ENCODE measurements at regions not wholly inside any gene's neighbourhood (a gene's known extent, or its start where the extent isn't known, plus 50 kb on each side); places are given as distances from the start of the nearest gene placed in this dataset.

GRCh38 chr21:38937844-38938243 is 132.1 kb downstream of the ETS2 start:
- ChIA-PET SMC1A (ENCODE audit: uncharacterized antibody, unreplicated experiment) (no interaction called here), CTCF (interaction anchor here (0.5 kb wide), 1 partner anchor 691 kb away, joined by 3 read pairs; no protein-coding TSS in a partner anchor), RAD21 (ENCODE audit: unreplicated experiment) (no interaction called here), POLR2A (no interaction called here)
- Histone ChIP-seq H3K79me2 (ENCODE audit: control insufficient read depth, insufficient read depth, low read length) (no peaks in the 10 kb centered on the region), H3K4me2 (ENCODE audit: control insufficient read depth, insufficient read depth) (no peak overlapping the region), H3K9me3 (replicated peaks; ENCODE audit: control insufficient read depth, insufficient read depth, low read length) (no peaks in the 10 kb centered on the region), H3K27ac (ENCODE audit: control insufficient read depth, insufficient read depth) (no peak overlapping the region), H3K4me1 (ENCODE audit: control insufficient read depth, insufficient read depth, low read length) (no peaks in the 10 kb centered on the region), H4K20me1 (ENCODE audit: control insufficient read depth, insufficient read depth) (no peaks in the 10 kb centered on the region), H3K9ac (ENCODE audit: control insufficient read depth, insufficient read depth, low read length) (no peak overlapping the region), H3K4me3 (no peak overlapping the region), H2AFZ (ENCODE audit: control insufficient read depth, low read depth, low read length) (no peak overlapping the region), H3K36me3 (ENCODE audit: control insufficient read depth in 2 of 2, insufficient read depth in 2 of 2, low read length in 1 of 2) (no peaks in the 10 kb centered on the region), H3K27me3 (replicated peaks in 1 of 2; ENCODE audit: control insufficient read depth in 2 of 2, insufficient read depth in 2 of 2, low read length in 1 of 2) (no peaks in the 10 kb centered on the region)
- DNase-seq (ENCODE audit: low read depth, low spot score): no peak
- no TSS peak for BruUV-seq (replicated peaks)
- in situ Hi-C loops (cut with MboI) (no loop called here), intact Hi-C loops (cut with micrococcal nuclease; ENCODE audit: unreplicated experiment) (no loop called here)
- 19% methylated on average over 3 of the region's 3 CpGs for WGBS (ENCODE audit: insufficient coverage, insufficient replicate concordance, low lambda C conversion rate, missing lambda C conversion rate)
- TF ChIP-seq NRF1 (conservative IDR thresholded peaks at IDR 0.05; ENCODE audit: low read depth, low read length): no peak
- no peak for TF ChIP-seq RCOR1 (conservative IDR thresholded peaks at IDR 0.05; ENCODE audit: low read depth, low read length)
- TF ChIP-seq SIN3A (IDR thresholded peaks at IDR 0.05; ENCODE audit: low read depth, low read length): no peak
- no peak for ATAC-seq
- FAIRE-seq: no peak

- ChIA-PET SMC1A (ENCODE audit: uncharacterized antibody, unreplicated experiment) (no interaction called here), POLR2A (no interaction called here), RAD21 (ENCODE audit: unreplicated experiment) (interaction anchor here (0.6 kb wide), 1 partner anchor 130 kb away, joined by 3 read pairs; no protein-coding TSS in a partner anchor), CTCF (interaction anchor here (0.5 to 0.6 kb wide), 2 partner anchors 126 to 691 kb away, joined by 3 read pairs; no protein-coding TSS in a partner anchor)
- no peak for FAIRE-seq
- WGBS (ENCODE audit: insufficient coverage, insufficient replicate concordance, low lambda C conversion rate, missing lambda C conversion rate): 11% methylated on average over 4 of the region's 4 CpGs
- intact Hi-C loops (cut with micrococcal nuclease; ENCODE audit: unreplicated experiment): no loop called here
- Histone ChIP-seq H3K27me3 (replicated peaks in 1 of 2; ENCODE audit: control insufficient read depth in 2 of 2, insufficient read depth in 2 of 2, low read length in 1 of 2) (no peaks in the 10 kb centered on the region; a peak in 1 of 4 replicates), H3K9ac (ENCODE audit: control insufficient read depth, insufficient read depth, low read length) (no peak overlapping the region), H3K27ac (ENCODE audit: control insufficient read depth, insufficient read depth) (no peak overlapping the region), H2AFZ (ENCODE audit: control insufficient read depth, low read depth, low read length) (no peak overlapping the region), H3K36me3 (ENCODE audit: control insufficient read depth in 2 of 2, insufficient read depth in 2 of 2, low read length in 1 of 2) (no peaks in the 10 kb centered on the region), H3K4me2 (ENCODE audit: control insufficient read depth, insufficient read depth) (no peak overlapping the region), H4K20me1 (ENCODE audit: control insufficient read depth, insufficient read depth) (no peaks in the 10 kb centered on the region), H3K79me2 (ENCODE audit: control insufficient read depth, insufficient read depth, low read length) (no peaks in the 10 kb centered on the region), H3K9me3 (replicated peaks; ENCODE audit: control insufficient read depth, insufficient read depth, low read length) (no peaks in the 10 kb centered on the region), H3K4me1 (ENCODE audit: control insufficient read depth, insufficient read depth, low read length) (no peaks in the 10 kb centered on the region), H3K4me3 (no peak overlapping the region)
- in situ Hi-C loops (cut with MboI): no loop called here
- no TSS peak for BruUV-seq (replicated peaks)
- ATAC-seq: no peak
- no peak for DNase-seq (ENCODE audit: low read depth, low spot score)
- TF ChIP-seq GABPA (IDR thresholded peaks at IDR 0.05; ENCODE audit: low read depth): no peak
- no peak for TF ChIP-seq RUNX3 (IDR thresholded peaks at IDR 0.05; ENCODE audit: low read length)
- TF ChIP-seq ZNF217 (IDR thresholded peaks at IDR 0.05): no peak
- TF ChIP-seq GATAD2B (conservative IDR thresholded peaks at IDR 0.05; ENCODE audit: low read depth): no peak
- no peak for TF ChIP-seq SKIL (IDR thresholded peaks at IDR 0.05; ENCODE audit: low read depth, poor library complexity, severe bottlenecking)
- TF ChIP-seq RB1 (IDR thresholded peaks at IDR 0.05; ENCODE audit: borderline replicate concordance): no peak
- no peak for TF ChIP-seq NFYB (IDR thresholded peaks at IDR 0.05; ENCODE audit: insufficient read depth, low read depth, low read length)
- TF ChIP-seq YY1 (IDR thresholded peaks at IDR 0.05; ENCODE audit: low read depth, low read length): no peak
- no peak for TF ChIP-seq MTA3 (IDR thresholded peaks at IDR 0.05; ENCODE audit: borderline replicate concordance, low read length)
- no peak for TF ChIP-seq MAX (IDR thresholded peaks at IDR 0.05; ENCODE audit: low read depth, low read length)
- TF ChIP-seq MYC (IDR thresholded peaks at IDR 0.05; ENCODE audit: insufficient read depth, insufficient read length, insufficient replicate concordance, low read length, severe bottlenecking): no peak
- TF ChIP-seq CTCF (IDR thresholded peaks at IDR 0.05 in 2 of 3, conservative IDR thresholded peaks at IDR 0.05 in 1 of 3; ENCODE audit: control insufficient read depth in 2 of 3, extremely low read depth in 1 of 3, insufficient read depth in 1 of 3, low read depth in 3 of 3, low read length in 3 of 3): no peak
These were observed 131.6 kb downstream of the ETS2 start for GRCh38 chr21:38937286-38937790.

Data from GM12878 (cell line).